Amniotic stem cell (primary cell): ENCODE measurements at regions not wholly inside any gene's neighbourhood (a gene's known extent, or its start where the extent isn't known, plus 50 kb on each side); places are given as distances from the start of the nearest gene placed in this dataset.

ENCODE experiments used
- DNase-seq: peaks from one replicate; lab custom pipeline; 2025; lab: John Stamatoyannopoulos, UW

DNA sequence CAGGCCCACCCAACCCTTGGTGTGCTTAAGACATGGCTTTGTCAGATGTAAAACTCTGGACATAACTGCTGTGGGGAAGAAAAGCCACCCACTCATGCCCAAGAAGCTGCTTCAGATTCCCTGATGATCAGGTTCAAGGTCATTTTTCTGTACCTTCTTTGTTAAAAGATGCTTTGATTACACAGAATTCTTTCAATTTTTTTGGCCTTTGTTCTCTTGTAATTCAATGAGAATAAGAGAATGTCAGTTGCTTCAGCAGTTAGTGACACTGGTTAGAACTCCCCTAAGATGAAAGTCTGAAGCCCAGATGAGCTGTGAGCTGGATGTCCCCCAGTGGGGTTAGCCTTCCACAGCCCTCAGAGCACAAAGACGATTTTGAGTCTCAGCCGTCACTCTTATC, 152.7 kb downstream of the CHRM3 start:
- no peak for DNase-seq

DNA sequence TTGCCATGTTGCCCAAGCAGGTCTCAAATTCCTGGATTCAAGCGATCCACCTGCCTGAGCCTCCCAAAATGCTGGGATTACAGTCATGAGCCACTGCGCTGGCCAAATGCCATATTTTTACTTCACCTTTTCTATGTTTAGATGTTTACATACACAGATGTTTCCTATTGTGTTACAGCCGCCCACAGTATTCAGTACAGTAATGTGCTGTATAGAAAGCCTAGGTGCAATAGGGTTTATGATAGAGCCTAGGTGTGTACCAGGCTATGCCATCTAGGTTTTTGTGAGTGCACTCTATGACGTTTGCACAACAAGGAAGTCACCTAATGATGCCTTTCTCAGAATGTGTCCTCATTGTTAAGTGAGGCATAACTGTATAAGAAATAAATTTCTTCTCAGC, 153.4 kb downstream of the CHRM3 start:
- DNase-seq: no peak

DNA sequence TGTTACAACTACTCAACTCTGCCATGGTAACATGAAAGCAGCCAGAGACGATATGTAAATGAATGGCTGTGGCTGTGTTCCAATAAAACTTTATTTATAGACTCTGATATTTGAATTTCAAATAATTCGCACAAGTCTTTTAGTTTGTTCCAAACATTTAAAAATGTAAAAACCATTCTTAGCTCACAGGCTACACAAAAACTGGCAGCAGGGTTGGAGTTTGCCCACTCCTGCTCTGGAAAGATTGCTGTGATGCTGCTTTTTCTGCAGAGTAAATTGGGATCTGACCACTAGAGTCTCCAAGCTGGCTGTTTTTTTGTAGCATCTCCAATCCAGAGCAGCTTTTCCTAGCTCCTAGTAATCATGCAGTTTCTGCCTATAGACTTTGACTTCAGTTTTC, 157.5 kb downstream of the CHRM3 start:
- no peak for DNase-seq

DNA sequence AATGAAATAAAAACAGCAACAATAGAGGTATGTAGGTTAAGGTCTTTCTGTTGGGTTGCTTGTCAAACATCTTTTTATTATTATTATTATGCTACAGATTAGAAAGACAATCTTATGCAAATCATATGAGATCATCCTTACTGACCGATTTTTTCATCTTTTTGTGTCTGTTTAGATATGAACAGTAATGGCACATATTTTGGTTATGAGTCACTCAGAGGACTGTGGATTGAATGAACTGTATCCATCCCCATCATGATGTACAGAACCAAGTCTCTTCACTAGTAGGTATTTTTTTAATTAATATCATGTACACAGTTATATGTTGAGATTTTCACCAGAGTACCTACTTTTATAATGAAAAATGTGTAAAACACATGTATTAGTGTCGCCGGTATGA, 159.1 kb downstream of the CHRM3 start:
- no peak for DNase-seq

DNA sequence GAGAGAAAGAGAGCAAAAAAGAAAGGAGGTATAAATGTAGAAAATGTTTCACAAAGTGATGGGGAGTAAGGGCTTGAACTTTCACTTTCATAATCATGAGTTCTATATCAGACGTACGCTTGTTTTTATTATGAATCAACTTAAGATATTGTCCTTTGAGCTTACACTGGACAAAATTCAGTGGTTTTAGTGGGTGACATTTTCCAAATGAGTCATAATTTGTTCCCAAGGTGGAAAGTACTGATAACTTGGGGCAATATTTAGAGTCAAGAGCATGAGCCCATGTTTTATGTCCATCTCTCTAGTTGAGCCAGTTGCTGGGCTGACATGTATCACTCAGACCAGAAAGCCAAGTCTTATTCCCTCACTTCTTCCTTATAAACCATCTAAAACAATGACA, 161.6 kb downstream of the CHRM3 start:
- no peak for DNase-seq

DNA sequence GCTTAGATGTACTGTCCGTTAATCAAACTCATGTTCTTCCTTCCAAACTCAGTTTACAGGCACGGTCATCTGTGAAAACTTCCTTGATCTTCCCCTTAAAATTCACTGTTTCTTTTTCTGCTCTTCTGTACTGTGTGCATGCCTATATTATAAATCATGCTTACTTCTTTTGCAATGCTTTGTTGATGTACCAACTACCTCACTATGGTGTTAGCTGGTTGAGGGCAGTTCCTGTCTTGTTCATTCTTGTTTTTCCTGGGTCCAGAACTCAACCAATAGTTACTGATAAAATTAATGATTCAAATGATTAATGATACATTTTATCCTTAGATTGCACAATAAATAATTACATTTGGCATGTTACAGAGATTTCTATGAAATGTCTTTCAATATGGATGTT, 163.8 kb downstream of the CHRM3 start:
- no peak for DNase-seq

DNA sequence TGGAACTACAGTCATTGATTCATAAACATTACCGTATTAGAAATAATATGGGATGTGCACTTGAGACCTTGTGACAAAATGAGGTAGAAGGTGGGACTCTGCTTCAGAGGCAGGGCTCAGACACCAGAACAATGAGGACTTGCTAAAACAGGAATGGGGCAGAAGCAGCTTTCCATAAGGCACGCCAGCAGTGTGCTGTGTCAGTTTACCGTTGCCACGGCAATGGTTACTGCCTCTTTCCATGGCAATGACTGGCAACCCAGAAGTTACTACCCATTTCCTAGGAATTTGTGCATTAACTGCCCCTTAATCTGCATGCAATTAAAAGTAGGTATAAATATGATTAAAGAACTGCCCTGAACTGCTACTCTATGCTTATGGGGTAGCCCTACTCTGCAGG, 169.0 kb downstream of the CHRM3 start:
- DNase-seq: no peak

DNA sequence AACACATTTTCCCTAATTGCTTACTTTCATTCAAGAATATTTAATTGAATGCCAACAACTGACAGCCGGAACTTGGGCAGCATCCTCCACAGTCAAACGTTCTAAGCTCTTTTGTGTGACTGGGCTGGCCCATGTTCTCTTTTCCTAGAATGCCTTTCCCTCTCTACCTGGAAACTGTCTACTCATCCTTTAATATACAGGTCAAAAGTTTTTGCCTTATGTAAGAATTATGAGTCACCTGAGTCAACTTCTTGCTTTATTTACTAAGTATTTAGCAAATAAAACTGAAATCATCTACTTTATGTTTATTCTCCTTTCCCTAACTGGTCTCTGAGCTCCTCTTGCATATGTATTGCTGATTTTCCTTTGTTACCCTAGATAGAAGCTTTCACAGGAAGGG, 172.2 kb downstream of the CHRM3 start:
- no peak for DNase-seq

DNA sequence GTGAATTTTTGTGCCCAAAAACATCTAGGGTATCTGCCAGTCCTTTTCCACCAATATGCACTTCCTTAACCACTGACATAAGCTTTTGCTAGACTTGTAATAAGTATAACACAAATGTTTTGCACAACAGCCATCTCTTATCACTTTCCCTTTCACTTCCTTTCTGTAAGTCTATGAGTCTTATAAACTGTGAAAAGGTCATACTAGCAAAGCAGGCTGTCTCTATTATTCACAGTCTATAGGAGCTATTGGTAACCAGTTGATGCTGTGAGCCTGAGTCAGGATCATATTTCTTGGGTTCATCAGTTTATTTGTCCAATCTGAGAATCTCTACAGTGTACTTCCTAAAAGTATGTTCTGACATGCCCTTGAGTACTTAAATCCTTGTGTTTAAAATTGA, 172.6 kb downstream of the CHRM3 start:
- no peak for DNase-seq

DNA sequence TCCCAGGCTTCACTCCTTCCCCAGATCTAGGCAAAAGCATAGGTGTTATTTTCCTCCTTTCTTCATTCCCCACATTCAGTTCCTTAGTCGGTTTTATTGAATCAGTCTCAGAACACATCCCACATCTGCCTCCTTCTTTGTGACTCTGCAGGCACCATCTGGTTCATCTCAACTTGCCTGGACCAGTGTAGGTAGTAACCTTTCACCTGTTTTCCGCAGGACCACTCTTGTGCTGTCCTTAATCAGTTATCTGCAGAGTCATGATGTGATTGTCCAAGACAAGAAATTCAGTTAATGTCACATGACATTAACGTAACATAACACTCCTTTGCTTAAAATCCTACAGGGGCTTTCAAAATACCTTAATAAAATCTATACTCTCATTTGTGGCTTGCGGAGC, 174.6 kb downstream of the CHRM3 start:
- no peak for DNase-seq

DNA sequence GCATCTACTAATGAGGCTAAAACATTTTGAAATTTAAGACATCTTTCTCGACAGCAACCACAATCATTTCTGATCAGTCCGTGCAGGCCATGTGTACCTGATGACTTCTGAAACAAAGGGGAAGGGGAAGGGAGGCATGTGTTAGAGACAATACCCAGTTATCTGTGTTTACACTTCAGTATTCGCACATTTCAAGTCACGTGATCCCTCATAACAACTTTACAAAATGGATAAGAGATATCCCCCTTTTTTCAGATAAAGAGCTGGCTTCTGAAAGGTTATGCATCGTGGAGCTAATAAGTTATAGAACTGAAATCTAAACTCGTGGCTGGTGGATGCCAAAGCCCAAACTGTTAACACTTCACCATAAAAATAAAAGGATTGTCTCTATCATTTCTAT, 175.7 kb downstream of the CHRM3 start:
- no peak for DNase-seq

DNA sequence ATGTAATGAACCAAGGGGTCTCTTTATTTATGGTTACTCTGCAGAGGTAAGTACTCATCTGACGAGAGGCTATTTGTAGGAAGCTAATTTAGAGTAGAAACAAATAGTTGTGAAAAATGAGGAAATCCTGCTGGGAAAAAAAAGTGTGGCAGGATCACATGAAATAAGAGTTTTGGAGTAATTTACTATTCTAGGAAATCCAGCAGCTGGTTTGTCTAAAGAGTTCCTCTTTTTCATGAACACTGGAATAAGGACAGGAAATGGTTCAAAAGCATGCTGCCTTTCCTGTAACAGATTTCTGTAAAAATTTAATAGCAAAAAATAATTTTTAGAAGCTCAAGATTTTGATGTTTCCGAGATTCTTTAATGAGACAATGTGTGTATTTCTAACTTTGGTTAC, 177.3 kb downstream of the CHRM3 start:
- no peak for DNase-seq

DNA sequence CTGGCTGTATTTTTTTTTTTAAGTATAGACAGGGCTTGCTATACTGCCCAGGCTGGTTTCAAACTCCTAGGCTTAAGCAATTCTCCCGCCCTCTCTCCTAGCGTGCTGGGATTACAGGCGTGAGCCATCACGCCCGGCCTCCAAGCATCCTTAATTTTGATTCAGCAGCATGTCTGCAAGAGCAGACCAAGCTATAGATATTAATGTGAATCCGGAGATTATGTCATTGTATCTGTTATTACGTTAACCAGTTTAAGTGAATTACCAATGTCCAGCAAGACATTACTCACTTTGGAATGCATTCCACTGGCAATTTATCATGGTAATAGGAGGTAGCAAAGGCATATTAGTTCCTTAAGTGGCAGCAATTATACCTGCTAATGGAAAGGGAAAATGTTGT, 179.7 kb downstream of the CHRM3 start:
- DNase-seq: no peak

DNA sequence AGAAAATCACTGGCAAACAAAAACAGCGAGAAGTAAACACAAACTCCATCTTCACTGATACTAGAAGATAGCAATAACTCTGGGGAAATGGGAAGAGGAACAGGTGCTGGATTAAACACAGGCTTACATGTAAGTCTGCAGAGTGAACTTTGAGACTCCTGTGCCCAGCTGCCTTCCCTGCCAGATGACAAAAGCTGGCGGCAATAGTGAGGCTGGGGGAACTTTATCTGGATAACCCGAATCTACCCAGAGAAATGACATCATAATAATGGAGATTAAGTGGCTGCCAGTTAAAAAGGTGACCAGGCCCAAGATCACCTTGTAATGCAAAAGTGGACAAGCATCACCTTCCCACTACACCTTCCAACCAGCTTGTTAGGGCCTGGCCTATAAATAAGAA, 184.5 kb downstream of the CHRM3 start:
- DNase-seq: no peak

DNA sequence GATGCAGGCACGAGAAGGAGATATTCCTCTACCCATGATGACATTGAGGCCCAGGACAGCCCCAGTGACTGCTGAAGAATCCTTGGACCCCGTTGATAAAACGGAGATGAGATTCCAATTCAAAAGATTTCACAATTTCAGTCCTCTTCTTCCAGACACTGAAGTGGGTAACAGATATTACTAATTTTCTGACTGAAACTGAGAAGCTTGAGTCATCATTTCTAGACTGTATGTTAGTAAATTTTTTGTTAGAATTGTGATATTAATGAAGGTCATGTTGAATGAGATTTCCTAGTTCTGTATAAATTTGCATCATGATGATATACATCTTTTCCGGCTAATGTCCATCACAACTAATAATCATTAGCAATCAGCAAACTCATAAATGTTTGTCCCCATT, 185.8 kb downstream of the CHRM3 start:
- no peak for DNase-seq

DNA sequence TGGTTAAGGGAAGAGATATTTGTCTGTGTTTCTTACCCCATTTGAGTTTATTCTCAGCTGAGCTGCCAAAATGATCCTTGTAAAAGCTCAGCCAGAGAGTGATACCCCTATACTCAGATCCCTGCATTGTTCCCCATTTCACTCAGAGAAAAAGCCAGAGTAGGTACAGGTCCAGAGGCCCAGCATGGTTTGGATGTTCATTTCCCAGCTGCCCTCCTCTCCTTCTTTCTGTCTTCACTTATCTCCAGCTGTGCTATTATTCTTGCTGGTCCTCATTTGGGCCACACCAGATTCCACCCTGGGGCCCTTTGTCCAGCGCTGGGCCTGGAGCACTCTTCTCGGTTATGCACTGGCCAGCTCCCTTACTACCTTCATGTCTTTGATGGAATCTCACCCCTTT, 187.7 kb downstream of the CHRM3 start:
- DNase-seq: no peak

DNA sequence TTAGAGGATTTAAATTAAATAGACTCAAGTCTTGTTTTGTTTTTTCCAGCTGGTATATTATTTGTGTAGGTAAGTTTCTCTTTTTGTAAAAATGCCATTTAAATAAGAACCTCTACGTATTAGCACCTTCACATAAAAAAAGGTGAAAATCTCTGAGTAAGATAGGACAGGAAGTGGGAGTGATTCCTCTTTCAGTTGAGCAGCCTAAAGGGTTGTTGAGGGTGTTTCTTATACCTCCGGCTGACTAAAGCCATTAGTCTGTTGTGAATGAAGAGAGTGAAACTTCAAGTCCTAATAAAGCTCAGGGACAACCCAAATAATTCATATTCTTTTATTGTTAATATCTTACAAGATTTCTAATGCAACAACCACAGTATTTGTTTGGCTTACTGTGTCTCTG, 188.7 kb downstream of the CHRM3 start:
- DNase-seq: no peak

DNA sequence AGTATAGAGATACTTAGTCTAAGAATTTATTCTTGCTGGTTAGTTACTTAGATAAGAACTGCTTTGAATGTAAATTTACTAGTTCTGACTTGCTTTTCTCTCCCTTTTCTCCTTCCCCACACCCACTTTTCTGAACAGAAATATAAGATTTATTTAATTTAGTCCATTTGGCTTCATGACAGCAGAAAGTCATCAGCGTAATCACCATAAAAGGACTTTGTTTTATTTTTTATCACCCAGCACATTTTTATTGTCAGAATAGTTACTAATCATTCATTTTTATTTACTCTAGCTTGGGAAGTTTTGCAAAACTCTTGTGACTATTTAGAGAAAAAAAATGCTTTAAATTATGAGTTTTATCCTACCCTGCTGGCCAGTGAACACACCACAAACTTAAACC, 197.2 kb downstream of the CHRM3 start:
- DNase-seq: no peak

DNA sequence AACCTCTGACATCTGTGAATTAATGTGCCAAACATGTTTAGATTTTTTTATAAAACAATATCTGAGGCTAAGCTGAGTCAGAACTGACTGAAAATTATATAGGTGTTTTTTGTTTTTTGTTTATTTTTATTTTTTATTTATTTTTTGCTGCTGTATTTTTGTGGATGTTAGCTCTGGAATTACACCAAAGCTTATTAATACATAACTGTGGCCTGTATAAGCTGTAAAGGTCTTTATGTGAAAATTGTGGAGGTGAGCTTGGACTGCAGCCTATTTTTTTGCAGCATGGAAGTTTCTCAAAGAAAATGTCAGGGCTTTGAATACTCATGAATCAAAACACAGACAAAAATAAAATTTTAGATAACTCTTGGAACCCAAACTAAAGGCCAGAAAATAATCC, 199.8 kb downstream of the CHRM3 start:
- no peak for DNase-seq

DNA sequence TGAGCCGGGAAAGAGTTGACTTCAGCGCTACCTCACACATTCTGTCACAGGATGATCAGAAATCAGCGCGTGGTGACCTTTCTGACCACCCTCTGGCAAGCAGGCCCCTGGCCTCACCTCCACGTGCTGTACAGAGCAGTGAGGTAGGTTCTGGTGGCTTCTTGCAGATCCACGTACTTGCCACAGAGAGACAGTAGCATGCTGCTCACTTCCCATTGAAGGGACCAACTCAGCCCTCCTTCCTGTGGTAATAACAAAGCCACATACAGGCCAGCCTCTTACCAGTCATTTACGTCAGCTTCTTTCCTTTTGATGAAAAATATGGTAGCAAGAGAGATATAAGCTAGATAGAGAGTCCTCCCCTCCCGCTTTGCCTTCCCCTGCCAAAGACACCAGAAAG, 200.7 kb downstream of the CHRM3 start:
- DNase-seq: no peak

DNA sequence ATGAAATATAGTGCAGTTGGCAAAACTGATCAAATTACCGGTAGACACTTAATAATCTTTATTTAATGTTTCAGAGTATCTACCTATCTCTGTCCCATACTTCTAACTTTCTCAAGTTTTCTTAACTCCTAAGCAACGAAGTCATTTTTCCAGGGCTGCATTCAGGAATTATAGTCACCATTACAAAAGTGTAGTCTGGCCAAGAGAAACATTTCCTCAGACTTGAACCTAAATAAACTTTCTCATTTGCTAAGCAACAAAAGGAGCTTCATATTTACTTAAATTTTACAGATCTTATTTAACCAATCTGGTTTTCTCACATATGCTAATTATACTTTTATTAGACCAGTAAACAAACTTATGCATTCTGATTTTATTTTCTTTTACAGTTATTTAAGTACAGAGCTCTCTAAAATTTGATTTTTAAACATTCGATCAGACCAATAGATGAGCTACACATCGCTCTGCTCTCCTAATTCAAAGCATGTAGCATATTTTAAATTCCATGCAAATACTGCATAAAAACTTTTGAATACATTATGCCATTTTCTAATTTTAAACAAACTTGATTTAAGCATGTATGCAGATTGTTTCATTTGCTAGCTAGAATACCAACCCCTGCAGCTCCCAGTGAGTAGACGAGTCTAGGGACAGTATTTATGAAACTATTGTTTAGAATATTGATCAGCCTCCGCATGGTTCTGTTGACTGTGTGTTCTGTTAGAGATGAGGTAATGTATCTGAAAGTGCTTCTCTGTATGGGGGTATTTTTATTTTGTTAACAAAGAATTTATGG, 201.4 kb downstream of the CHRM3 start:
- DNase-seq: no peak

DNA sequence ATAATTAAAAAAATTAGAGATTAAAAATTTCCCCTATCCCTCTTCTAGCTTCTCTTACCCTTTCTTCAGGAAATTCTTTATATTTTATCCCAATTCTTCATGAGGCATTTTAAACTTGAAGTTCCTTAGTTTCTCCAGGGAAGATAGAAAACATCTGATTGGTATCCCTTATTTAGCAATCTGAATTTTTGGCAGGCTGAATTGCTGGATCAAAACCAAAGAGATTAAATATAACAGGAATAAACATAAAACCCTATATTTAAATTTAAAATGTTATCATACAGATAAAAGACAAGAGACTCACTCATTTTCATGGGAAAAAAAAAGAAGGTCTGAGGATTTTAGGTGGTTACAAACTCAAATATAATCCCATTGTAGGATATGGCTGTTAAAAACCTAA, 204.2 kb downstream of the CHRM3 start:
- DNase-seq: no peak

DNA sequence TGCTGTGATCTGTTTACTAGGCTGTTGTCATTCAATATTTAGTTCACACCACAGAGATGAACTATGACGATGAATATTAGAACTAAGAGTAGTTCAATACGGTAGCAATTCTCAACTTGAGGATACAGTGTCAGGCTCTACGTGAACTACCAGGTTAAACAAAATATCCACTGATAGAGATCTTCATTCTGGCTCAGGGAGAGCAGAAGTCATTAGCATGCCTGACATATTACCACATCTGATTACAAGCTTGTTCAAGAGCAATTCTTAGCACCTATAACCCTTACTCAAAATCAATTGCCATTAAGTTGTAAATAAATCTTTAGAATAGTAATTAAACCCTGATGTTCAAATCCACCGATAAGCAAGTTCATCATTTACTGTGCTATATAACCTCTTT, 207.2 kb downstream of the CHRM3 start:
- DNase-seq: no peak

DNA sequence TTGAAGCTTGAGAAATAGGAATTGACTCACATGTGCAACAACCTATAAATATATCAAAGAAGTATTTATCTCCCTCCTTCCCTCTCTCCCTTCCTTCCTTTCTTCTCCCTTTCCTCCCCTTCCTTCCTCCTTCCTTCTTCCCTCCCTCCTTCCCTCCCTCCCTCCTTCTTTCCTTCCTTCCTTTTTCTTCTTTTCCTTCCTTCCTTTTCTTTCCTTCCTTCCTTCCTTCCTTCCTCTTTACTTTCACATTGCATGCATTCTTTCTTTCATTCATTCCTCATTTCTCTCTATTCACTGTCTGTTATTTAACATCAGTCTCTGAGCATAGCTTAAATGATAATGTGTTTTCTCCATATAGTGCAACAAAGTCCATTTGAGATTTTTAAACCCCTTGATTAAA, 214.2 kb downstream of the CHRM3 start:
- DNase-seq: no peak

DNA sequence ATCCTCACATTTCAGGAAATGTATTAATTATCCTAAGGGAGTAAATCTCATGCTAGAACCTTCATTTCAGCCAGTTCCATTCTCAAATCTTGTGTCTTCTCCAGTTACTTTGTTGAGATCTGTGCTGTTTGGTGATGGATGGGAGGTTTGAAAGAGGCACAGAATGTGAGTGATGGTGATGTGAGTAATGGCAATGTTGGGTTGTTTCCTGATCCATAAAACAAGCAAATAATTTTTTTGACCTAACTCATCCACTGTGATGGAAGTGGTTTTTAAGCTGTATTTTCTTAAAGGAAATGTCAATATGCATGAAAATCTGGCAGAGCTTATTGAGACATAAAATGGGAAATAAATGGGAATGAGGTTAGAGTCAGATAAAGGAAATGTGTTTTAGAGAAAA, 214.7 kb downstream of the CHRM3 start:
- DNase-seq: no peak
